Lower lobe of right lung (tissue), 2 donors: ENCODE measurements at regions not wholly inside any gene's neighbourhood (a gene's known extent, or its start where the extent isn't known, plus 50 kb on each side); places are given as distances from the start of the nearest gene placed in this dataset.

ENCODE experiments used
- ATAC-seq, 2 donors: fragments of 200-7000 bp; cut with Tn5 transposase; one replicate each; pipeline ENCODE4 v1.9.1; 2020 to 2022; ENCODE audit warnings: mild to moderate bottlenecking in 2 of 2, moderate library complexity in 2 of 2
- DNase-seq: peaks from one replicate; pipeline ENCODE4 v3.0.0-alpha.2; 2020
- H3K27ac ChIP-seq: fragments of 200-600 bp; one replicate; pipeline ENCODE4 v1.8.0; 2022
- H3K27me3 ChIP-seq: fragments of 200-600 bp; one replicate; pipeline ENCODE4 v1.8.0; 2022; ENCODE audit warnings: low read depth
- H3K36me3 ChIP-seq: fragments of 200-600 bp; one replicate; pipeline ENCODE4 v1.8.0; 2022; ENCODE audit warnings: mild to moderate bottlenecking
- H3K4me1 ChIP-seq: fragments of 200-600 bp; one replicate; pipeline ENCODE4 v1.8.0; 2022
- H3K4me3 ChIP-seq: fragments of 200-600 bp; one replicate; pipeline ENCODE4 v1.8.0; 2022; ENCODE audit warnings: mild to moderate bottlenecking
- H3K9me3 ChIP-seq: fragments of 200-600 bp; one replicate; pipeline ENCODE4 v1.8.0; 2022
- intact Hi-C: fragments of 100-400 bp; cut with DNase I; formaldehyde crosslinking; loops from one replicate; pipeline ENCODE4 v1.11.0; 2022
- TF ChIP-seq, protein P1 (sequence below): fragments of 200-600 bp; IDR thresholded peaks from one replicate; pipeline ENCODE4 v1.8.0; 2022; ENCODE audit warnings: antibody characterized with exemption, mild to moderate bottlenecking
- donor health status: DM: no; HTN: yes; CAD: no; lungs with severe emphysema.

DNA sequence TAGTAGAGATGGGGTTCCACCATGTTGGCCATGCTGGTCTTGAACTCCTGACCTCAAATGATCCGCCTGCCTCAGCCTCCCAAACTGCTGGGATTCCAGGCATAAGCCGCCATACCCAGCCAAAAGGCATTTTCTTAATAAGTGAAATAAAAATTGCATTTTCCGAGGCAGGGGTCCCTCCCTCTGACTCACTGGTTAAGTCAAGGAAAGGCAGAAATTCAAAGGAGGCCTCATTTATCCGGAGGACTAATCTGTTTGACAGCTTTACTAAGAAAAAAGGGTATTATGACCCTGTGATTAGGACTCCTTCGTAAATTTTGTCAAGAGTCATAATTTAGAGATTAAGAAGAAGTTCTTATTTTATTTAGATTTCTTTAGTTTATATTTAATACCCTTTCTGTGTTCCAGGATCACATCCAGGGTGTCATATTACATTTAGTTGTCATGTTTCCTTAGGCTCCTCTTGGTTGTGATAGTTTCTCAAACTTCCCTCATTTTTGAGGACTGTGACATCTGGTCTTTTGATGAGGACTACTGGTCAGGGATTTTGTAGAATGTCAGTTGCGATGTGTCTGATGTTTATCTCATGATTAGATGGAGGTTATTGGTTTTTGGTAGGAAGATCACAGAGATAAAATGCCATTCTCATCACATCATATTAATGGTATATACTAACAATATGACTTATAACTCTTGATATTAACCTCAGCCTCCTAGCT lies 753.7 kb upstream of the AMOT start:
- DNase-seq (no peak), ATAC-seq (no peak)
- Histone ChIP-seq H3K27me3 (no peaks in the 10 kb centered on the region), H3K4me3 (no peak overlapping the region), H3K36me3 (no peaks in the 10 kb centered on the region), H3K9me3 (no peaks in the 10 kb centered on the region), H3K27ac (no peak overlapping the region), H3K4me1 (no peaks in the 10 kb centered on the region)
- TF ChIP-seq, protein P1, sequence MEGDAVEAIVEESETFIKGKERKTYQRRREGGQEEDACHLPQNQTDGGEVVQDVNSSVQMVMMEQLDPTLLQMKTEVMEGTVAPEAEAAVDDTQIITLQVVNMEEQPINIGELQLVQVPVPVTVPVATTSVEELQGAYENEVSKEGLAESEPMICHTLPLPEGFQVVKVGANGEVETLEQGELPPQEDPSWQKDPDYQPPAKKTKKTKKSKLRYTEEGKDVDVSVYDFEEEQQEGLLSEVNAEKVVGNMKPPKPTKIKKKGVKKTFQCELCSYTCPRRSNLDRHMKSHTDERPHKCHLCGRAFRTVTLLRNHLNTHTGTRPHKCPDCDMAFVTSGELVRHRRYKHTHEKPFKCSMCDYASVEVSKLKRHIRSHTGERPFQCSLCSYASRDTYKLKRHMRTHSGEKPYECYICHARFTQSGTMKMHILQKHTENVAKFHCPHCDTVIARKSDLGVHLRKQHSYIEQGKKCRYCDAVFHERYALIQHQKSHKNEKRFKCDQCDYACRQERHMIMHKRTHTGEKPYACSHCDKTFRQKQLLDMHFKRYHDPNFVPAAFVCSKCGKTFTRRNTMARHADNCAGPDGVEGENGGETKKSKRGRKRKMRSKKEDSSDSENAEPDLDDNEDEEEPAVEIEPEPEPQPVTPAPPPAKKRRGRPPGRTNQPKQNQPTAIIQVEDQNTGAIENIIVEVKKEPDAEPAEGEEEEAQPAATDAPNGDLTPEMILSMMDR, result no peak
- intact Hi-C loops, result no loop called here

DNA sequence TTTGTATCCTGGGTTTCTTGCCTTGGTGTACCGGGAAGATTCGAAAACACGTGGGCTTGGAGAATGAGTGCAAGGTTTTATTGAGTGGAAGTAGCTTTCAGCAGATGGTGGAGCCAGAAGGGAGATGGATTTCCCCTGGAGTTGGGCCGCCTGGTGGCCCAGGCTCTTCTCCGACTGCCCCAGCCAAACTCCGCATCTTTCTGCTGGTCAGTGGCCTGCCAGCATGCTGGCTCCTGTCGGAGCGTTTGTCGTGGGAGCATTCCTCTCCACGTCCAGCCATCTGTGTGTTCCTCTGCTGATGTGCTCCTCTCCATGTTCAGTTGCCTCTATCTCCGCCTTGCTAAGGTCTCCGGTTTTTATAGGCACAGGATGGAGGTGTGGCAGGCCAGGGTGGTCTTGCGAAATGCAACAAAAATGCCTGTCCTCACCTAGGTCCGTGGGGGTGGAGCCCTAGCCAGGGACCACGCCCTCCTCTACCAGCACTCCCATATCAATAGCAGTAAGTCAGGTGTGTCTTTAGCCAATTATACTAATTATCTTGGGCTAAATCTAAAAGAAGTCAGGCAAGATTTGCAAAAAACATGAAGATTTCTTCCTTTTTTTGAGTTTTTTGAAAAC lies 745.8 kb upstream of the AMOT start:
- ATAC-seq (no peak), DNase-seq (no peak)
- intact Hi-C loops, result no loop called here
- no peak overlapping the region for H3K4me3 ChIP-seq
- no peaks in the 10 kb centered on the region for H3K27me3 ChIP-seq
- H3K4me1 ChIP-seq, result no peaks in the 10 kb centered on the region
- no peaks in the 10 kb centered on the region for H3K9me3 ChIP-seq
- TF ChIP-seq, protein P1, result no peak
- H3K36me3 ChIP-seq, result no peaks in the 10 kb centered on the region
- no peak overlapping the region for H3K27ac ChIP-seq

DNA sequence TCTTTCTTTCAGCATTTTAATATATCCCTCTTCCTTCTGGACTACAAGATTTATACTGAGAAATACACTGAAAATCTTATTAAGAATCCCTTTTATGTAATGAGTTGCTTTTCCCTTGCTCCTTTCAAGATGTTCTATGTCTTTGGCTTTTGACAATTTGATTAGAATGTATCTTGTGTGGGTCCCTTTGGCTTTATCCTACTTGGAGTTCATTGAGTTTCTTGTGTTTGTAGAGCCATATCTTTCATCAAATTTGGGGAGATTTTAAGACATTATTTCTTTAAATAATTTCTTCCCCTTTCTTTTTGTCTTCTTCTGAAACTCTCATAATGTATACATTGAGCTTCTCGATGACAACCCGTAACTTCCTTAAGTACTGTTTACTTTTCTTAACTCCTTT lies 739.9 kb upstream of the AMOT start:
- Histone ChIP-seq H3K36me3 (no peaks in the 10 kb centered on the region), H3K27me3 (no peaks in the 10 kb centered on the region), H3K4me3 (no peak overlapping the region), H3K27ac (no peak overlapping the region), H3K4me1 (no peaks in the 10 kb centered on the region), H3K9me3 (no peaks in the 10 kb centered on the region)
- DNase-seq, result no peak
- no peak for ATAC-seq
- TF ChIP-seq, protein P1, result no peak
- intact Hi-C loops, result no loop called here

DNA sequence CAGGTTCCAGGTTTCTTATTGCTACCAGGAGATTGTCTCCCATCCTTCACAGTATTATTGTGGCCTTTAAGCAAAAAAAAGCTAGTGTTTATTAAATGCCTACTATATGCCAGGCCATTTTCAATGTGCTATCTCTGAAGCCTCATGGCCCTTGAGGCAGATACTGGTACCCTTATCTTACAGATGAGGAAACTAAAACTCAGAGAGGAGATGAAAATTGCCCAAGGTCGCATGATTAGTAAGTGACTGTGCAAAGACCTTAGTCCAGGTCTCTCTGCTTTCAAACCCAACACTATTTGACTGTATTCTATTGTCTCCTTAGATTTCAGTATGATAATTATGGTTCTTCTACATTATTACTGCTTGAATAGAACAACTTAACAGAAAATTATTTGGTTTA lies 717.9 kb upstream of the AMOT start:
- TF ChIP-seq, protein P1, result no peak
- H3K4me1 ChIP-seq, result no peaks in the 10 kb centered on the region
- no peak overlapping the region for H3K4me3 ChIP-seq
- intact Hi-C loops, result no loop called here
- no peaks in the 10 kb centered on the region for H3K36me3 ChIP-seq
- no peak for ATAC-seq
- H3K27ac ChIP-seq, result no peak overlapping the region
- DNase-seq, result no peak
- no peaks in the 10 kb centered on the region for H3K9me3 ChIP-seq
- no peaks in the 10 kb centered on the region for H3K27me3 ChIP-seq

DNA sequence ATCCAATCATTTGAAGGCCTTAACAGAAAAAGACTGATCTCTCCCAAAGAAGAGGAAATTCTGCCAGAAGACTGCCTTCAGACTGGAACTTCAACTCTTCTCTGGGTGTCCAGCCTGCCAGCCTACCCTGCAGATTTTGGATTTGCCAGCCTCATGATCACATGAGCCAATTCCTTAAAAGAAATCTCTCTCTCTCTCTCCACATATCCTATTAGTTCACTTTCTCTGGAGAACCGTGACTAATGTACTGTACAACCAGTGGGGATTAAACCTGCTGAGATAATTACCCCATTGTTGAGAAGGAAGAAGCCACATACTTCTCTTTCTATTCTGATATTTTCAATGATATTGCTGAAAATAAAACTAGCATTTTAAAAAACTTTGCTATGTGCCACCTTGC lies 711.3 kb upstream of the AMOT start:
- no peak for ATAC-seq
- H3K9me3 ChIP-seq, result no peaks in the 10 kb centered on the region
- H3K36me3 ChIP-seq, result no peaks in the 10 kb centered on the region
- no peaks in the 10 kb centered on the region for H3K4me1 ChIP-seq
- TF ChIP-seq, protein P1, result no peak
- intact Hi-C loops, result no loop called here
- H3K27me3 ChIP-seq, result no peaks in the 10 kb centered on the region
- no peak overlapping the region for H3K27ac ChIP-seq
- DNase-seq, result no peak
- no peak overlapping the region for H3K4me3 ChIP-seq
